Epithelial cell of esophagus (primary cell): ENCODE measurements at regions not wholly inside any gene's neighbourhood (a gene's known extent, or its start where the extent isn't known, plus 50 kb on each side); places are given as distances from the start of the nearest gene placed in this dataset.
A peak's percentile ranks its signal among the peaks of the same experiment; 100 is the strongest.
"Not testable (repeated sequence)": the region's sequence is repeated elsewhere in the genome, so short reads cannot be mapped to it uniquely, and the experiment has no call there.

Experiments
- DNase-seq: peaks from one replicate; pipeline ENCODE4 v3.0.0; 2010; ENCODE audit warnings: low read depth
- H3K4me3 ChIP-seq: 2 replicates; pipeline ENCODE4 v1.5.1; 2011; ENCODE audit warnings: mild to moderate bottlenecking, low read length, control low read depth
- CTCF ChIP-seq: IDR thresholded peaks from 2 replicates; pipeline ENCODE4 v1.5.1; 2011; ENCODE audit warnings: low read depth, mild to moderate bottlenecking, low read length, control low read depth, inconsistent platforms; ENCODE audit not compliant: insufficient read depth; ENCODE audit errors: missing control alignments

GRCh38 chr9:41652100-41652713 is 463.1 kb upstream of the ZNG1F start:
- DNase-seq, H3K4me3 ChIP-seq: not testable (repeated sequence)

- H3K4me3 ChIP-seq, DNase-seq: not testable (repeated sequence)
These were observed 461.0 kb upstream of the ZNG1F start for GRCh38 chr9:41650086-41650485.

- DNase-seq, H3K4me3 ChIP-seq: not testable (repeated sequence)
These were observed 459.4 kb upstream of the ZNG1F start for GRCh38 chr9:41648564-41648963.

GRCh38 chr9:41646246-41646645 is 457.1 kb upstream of the ZNG1F start:
- not testable (repeated sequence) for DNase-seq, H3K4me3 ChIP-seq

- peak; percentile 53 for DNase-seq
- peak; percentile 7 for TF ChIP-seq CTCF
- H3K4me3 ChIP-seq: peak overlapping the region; percentile 33
These were observed 454.6 kb upstream of the ZNG1F start for GRCh38 chr9:41643571-41644279.

- not testable (repeated sequence) for DNase-seq
These were observed 444.6 kb upstream of the ZNG1F start for GRCh38 chr9:41633726-41634125.

GRCh38 chr9:41623666-41624065 is 434.5 kb upstream of the ZNG1F start:
- not testable (repeated sequence) for H3K4me3 ChIP-seq, DNase-seq

More at GRCh38 chr9:41633726-41634125, 444.6 kb upstream of the ZNG1F start:
- not testable (repeated sequence) for H3K4me3 ChIP-seq

- not testable (repeated sequence) for DNase-seq, H3K4me3 ChIP-seq
These were observed 430.1 kb upstream of the ZNG1F start for GRCh38 chr9:41619254-41619653.

GRCh38 chr9:41606961-41607547 is 417.9 kb upstream of the ZNG1F start:
- H3K4me3 ChIP-seq, DNase-seq: not testable (repeated sequence)

GRCh38 chr9:41565572-41565971 is 376.5 kb upstream of the ZNG1F start:
- H3K4me3 ChIP-seq: not testable (repeated sequence)
- peak; percentile 12 for DNase-seq
